ENCODE measurements at regions not wholly inside any gene's neighbourhood (a gene's known extent, or its start where the extent isn't known, plus 50 kb on each side); places are given as distances from the start of the nearest gene placed in this dataset.

DNA sequence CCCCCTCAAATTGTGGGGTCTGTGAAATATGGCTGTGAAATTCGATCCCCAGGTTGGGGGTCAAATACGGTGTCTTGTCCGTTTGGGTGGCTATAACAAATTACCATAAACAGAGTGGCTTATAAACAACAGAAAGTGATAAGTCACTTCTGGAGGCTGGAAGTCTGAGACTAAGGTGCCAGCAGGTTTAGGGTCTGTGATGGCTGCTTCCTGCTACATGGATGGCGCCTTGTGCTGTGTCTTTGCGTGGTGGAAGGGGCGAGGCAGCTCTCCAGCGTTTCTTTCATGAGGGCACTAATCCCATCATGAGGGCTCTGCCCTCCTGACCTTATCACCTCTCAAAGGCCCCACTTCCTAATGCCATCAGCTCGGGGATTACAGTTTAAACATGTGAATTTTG is 120.0 kb downstream of the IRF8 start:
- FAIRE-seq = no peak

DNA sequence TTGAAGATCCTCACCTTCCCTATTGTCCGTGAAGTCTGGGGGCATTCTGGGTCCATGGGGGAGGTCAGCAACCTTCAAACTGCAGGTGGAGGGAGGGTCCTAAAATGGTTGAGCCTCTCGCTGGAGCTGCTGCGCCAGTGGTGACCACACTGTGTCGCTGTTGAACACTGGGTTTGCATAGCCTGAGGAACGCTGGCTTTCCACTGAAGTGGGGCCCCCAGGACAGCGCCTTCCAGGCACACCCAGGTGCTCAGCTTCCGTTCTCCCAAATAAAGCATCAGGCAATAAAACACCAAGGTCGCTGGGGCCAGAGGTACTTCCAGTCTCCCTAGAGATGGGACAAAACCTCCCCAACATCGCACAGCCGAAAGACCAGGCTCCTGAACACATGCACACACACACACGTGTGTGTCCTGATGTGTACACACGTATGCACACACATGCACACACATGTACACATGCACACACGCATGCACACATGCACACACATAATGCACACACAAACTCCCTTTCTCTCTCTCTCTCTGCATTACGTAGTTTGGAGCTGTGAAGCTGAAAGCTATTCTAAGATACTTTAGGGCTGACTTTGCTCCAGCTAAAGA is 120.6 kb downstream of the IRF8 start:
- FAIRE-seq = no peak

DNA sequence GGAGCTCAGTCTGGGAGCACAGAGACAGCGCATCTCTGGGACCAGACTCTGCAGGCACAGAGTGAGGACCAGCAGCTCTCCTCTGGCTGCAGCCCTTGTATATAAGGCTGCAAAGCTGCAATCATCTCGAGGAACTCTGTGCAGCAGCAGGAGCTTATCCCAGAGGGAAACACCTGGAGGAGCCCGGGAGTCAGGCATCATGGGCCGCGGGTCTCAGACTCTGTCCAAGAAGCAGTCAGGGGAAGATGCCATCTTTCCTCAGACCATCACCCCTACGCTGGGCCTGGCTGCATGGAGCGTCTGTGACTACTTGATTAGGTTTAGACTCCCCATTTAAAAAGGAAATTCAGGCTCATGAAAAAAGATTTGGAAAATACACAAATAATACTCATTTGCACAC is 122.0 kb downstream of the IRF8 start:
- no peak for FAIRE-seq

DNA sequence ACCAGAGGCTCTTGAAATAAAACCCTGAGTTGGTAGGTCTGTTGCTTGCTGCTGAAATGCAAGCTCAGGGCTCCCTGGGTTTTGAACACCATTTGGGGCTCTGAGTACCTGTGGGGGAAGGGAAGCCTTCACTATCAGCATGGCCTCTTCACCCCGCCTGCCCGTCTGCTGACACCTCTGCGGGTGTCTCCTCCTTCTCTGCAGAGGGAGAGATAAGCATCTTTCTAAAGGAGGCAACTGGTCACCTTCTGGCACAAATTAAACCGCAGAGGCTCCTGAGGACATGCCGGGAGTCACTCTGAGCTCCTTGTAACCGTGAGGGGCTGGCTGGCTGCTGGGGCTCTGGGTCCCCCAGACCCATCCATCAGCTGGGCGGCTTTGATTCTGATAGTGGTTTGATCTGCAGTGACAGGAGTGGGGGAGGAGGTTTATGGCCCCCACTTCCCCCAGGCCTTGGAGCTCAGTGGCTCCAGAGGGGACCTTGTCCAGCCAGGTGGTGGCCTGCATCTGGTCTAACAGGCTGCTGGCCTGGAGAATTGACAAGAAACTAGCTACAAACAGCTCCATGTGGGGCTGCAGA is 123.5 kb downstream of the IRF8 start:
- no peak for FAIRE-seq

- FAIRE-seq = no peak
Observed at GRCh38 chr16:86024210-86024609, 125.2 kb downstream of the IRF8 start.

GRCh38 chr16:86025706-86026105 is 126.7 kb downstream of the IRF8 start:
- no peak for FAIRE-seq

DNA sequence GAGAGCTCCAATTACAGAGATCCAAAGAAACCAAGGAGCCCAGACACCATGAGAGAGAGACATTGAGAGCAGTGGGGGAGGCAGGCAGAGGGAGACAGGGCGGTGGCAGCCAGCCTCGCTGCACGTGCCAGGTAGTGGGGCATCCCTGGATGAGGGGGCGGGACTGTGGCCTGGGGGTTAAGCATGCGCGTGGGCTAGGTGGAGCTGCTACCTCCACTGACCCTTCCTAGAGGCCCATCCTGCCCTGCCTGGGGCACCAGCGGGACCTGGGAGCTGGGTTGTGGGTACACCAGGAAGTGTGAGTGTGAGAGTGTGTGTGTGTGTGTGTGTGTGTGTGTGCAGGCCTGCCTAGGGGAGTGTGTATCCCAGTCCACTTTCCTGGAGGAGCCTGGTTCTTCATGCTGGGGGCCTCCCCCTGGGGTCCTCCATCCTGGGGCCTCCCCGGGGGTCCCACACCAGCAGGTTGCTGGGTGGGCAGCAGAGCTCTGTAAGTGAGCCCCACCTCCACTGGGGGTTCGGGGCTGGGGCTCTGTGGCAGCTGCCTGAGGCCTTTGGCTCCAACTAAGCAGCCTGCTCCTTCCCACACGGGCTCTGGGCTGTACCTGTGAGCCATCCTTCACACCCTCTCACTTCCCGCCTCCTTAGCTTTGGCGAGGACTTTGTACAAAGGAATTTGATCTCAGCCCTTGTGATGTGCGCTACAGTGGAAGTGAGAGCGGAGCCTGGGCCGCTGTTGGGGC is 127.4 kb downstream of the IRF8 start:
- no peak for FAIRE-seq

- FAIRE-seq = no peak
Observed at GRCh38 chr16:86026916-86027315, 128.0 kb downstream of the IRF8 start.

GRCh38 chr16:86027373-86028126 is 128.6 kb downstream of the IRF8 start:
- no peak for FAIRE-seq

DNA sequence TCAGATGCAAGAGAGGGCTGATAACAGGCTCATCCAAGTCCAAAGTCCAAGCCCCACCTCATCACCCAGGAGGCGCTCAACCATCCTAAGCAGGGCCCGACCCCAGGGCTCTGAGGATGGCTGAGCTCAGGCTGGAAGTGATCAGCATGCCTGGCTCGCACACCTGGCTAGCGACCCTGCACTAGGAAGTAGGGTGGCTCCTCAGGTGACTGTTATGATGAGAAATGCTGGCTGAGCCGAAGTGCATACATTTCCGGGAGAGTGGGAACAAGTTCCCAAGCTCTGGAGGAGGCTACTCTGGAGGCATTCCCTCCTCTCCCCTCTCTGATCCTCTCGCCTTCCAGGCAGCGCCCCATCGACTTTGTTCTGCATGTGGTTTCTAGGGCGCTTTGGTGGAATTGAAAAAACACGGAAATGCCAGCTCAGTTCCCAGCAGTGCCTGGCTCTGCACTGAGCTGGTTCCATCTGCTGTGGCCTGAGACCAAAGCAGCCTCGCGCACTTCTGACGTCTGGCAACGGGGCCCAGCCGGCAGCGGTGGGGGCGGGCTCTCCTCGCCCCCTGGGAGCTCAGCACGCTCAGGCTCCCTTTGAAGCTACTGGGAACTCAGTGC is 130.3 kb downstream of the IRF8 start:
- FAIRE-seq = no peak

- no peak for FAIRE-seq
Observed at GRCh38 chr16:86030116-86030515, 131.2 kb downstream of the IRF8 start.

DNA sequence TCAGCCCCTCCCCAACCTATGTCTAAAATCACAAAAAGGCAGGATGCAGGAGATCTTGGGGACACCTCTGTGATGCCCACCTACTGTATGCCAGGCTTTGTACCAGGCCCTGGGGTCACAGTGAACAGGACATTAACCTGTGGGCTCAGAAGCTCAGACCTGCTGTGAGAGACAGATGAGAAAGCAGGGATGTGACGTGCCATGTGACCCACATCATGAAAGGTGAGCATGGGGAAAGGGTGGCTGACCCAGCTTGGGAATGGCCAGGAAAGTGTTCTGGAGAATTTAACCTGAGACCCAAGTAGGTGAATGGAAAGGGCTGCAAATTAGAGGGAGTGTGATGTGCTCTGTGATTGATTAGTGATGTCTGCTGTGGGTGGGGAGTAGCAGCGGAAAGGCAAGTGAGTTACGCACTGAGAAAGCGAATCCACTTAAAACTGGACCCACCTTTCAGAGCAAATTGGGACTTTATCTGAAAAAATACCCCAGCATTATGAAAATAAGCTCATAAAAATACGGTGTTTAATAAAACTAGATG is 132.2 kb downstream of the IRF8 start:
- no peak for FAIRE-seq

- FAIRE-seq = no peak
Observed at GRCh38 chr16:86033016-86033474, 134.1 kb downstream of the IRF8 start.

DNA sequence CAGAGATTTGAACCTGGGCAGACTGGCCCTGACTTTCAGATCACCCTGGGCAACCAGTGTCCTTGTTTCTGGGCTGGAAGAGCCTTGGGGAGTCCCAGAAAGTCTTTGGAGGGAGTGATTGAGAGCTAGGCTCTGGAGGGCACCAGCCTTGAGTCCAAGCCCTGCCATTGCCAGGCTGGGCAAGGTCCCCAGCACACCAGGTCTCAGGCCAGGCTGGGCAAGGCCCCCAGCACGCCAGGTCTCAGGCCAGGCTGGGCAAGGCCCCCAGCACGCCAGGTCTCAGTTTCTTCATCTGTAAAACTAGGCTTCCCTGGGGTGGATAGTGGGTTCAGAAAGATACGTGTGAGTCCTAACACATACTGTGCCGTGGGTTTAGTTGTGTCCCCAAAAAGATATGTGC is 135.0 kb downstream of the IRF8 start:
- no peak for FAIRE-seq

GRCh38 chr16:86034421-86034919 is 135.5 kb downstream of the IRF8 start:
- FAIRE-seq = no peak

- no peak for FAIRE-seq
Observed at GRCh38 chr16:86035906-86036305, 136.9 kb downstream of the IRF8 start.

- FAIRE-seq = no peak
Observed at GRCh38 chr16:86037999-86038925, 139.3 kb downstream of the IRF8 start.

DNA sequence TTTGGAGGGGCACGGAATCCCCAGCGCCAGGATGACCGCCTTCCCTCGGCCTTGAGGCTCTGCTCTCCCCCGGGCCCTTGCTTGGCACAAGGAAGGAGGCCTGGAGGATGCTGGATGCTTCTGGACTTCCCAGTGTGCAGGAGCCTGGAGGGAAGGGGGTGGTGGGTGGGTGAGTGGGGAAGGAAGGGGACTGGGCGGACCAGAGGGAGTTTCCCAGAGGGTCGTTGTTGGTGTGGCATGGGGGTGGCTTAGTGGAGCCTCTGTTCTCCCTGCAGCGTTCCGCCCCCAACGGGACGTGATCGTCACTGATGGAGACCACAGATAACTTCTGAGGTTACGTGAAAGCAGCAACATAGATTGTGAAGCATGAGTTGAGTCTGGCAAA is 140.0 kb downstream of the IRF8 start:
- FAIRE-seq = no peak

DNA sequence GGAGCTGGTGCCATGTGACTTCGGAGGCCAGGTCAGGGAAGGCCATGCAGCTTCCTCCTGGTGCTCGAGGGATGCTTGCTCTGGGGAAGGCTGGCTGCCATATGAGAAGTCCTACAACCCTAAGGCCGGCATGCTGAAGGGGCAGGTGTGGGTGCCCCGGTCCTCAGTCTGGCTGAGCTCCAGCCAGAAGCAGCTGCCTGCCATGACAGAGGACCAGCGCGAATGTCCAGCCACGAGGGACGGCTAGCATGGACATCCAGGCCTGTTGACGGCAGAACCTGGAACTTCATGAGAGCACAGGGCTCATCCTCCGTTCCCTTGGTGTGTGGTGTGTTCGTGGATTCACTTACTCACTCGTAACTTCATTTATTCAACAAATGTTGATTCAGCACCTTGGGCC is 140.6 kb downstream of the IRF8 start:
- FAIRE-seq = no peak

DNA sequence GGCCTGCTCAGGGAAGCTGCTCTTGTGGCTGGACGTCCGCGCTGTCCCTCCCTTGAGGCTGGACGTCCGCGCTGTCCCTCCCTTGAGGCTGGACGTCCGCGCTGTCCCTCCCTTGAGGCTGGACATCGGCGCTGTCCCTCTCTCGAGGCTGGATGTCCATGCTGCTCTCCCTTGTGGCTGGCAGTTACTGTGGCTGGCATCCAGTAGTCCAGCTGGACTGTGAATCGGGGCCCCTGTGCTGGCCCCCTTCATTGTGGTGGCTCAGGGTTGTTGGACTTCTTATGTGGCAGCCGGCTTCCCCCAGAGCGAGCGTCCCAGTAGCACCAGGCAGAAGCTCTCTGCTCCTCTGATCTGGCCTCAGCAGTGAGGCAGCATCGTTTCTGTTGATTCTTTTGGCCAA is 141.5 kb downstream of the IRF8 start:
- FAIRE-seq = no peak

GRCh38 chr16:86041215-86041614 is 142.3 kb downstream of the IRF8 start:
- no peak for FAIRE-seq

DNA sequence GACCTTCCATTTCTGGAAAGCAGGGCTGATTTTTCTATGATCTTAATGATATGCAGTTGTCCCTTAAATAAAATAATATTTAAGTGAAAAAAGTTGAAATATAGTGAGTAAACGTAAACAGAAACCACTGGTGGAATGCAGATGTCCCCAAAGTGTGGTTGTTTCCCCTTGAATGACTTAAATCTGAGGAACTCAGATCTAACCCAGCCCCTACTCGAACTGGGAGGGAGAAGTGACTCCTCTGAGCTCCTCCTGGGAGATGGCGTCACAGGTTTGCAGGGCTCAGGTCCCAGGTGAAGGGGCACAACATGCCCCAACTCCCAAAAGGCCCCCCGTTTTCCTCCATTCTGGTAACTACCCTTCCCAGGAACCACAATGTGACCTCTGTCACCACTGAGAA is 142.8 kb downstream of the IRF8 start:
- FAIRE-seq = no peak

Data from islet of Langerhans (tissue), 1 donor.